Superior temporal gyrus (tissue), 1 donor: ENCODE measurements at regions not wholly inside any gene's neighbourhood (a gene's known extent, or its start where the extent isn't known, plus 50 kb on each side); places are given as distances from the start of the nearest gene placed in this dataset.
A peak's percentile ranks its signal among the peaks of the same experiment; 100 is the strongest.
"Not testable (repeated sequence)": the region's sequence is repeated elsewhere in the genome, so short reads cannot be mapped to it uniquely, and the experiment has no call there.

Experiments
- DNase-seq: peaks from one replicate; pipeline ENCODE4 v3.0.0-alpha.2; 2016; ENCODE audit errors: extremely low spot score

DNA sequence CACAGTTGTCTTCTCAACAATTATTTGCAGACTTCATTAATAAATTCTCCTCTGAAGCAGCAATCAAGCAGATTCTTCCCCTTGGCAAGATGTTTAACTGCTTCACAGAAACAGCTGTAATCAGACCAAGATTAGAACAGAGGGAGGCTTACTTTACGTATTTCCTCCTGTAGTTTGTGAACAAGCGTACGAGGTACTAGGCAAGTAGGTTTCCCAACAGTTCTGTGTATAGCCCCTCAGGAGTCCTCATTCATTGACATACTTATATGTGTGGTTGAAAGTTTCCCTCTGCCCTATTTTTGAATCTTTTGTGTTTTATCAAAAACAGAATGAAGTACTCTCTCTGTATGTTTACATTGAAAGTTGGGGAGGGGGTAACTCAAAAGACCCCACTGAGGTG, 128.0 kb downstream of the SPATA31D1 start:
- no peak for DNase-seq

DNA sequence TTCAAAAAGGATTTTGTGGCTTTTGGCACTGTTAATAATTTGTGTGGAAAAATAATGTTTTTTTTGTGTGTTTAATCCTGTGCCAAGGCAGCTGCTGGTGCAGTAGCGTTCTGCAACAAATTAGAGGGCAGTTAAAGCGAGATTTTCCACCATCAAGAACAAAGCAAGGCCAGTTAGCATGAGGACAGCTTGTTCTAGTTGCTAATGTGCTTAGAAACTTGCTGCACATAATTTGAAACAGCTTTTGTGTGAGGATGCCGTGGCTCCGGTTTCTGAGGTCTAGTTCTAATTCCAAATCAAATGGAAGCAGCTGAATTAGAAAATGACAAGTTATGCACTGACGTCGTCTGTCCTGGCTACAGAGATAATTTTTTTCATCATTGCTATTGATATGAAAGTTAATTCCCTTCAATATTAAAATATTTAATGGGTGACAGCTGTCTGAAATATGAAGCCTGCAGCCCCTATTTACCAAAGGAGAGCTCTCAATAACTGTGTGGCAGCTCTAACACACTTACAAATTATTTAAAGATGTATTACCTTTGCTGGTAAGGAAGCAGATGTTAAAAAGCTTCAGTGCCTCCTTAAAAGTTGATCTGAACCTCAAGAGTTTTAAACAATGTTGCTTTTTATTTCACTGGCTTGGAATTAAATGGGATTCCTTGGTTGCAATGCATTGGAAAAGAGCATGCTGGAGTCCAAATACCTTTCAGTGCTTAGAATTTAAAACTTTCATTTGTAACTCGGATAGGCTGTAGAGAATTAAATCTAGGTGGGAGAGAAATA, 128.6 kb downstream of the SPATA31D1 start:
- peak; percentile 77 for DNase-seq

DNA sequence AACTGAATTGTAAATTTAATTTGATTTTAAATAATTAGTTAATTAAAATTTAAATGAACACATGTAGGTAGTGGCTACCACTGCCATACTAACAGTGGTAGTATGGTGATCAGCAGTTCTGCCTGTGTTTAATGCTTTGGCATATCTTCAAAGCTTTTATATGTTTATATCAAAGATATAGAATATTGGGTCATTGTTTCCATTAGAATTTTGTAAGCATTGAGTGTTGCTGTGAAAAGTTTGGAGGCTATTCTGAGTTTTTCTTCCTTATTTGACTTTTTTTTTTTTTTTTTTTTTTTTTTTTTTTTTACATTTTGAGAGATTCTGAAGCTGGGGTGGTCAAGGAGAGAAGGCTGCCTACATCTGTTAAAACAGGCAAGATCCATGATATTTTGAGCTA, 134.2 kb downstream of the SPATA31D1 start:
- DNase-seq, result no peak

DNA sequence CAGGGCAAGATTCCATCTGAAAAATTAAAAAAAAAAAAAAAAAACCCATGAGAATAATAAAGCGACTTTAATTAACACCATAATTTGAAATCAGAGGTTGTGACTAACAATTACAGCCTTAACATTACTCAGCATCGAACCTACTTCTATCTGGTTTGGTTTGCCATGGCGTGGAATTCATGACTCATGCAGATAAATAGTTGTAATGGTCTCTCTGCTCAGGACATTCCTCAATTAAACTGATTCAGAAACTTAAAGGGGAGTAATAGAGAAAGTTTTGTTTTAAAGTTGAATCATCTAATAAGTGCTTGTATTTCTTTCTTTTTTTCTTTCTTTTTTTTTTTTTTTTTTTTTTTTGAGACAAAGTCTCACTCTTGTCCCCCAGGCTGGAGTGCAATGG, 135.5 kb downstream of the SPATA31D1 start:
- DNase-seq, result no peak

DNA sequence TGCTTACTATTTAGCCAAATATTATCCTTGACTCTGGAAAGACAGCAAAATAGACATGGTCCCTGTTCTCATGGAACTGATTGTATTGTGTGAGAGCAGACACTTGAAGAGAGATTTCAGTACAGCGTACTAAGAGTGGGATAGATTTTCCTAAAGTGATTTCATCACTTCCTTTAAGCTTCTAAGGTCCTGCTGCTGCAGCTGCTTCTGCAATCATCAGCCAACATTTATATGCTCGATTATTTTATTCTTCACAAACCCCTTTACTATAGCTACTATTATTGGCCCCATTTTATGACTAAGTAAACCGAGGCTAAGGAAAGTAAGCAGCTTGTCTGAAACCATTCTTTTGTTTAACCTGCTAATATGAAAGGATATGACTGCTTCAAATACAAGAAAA, 137.7 kb downstream of the SPATA31D1 start:
- no peak for DNase-seq

DNA sequence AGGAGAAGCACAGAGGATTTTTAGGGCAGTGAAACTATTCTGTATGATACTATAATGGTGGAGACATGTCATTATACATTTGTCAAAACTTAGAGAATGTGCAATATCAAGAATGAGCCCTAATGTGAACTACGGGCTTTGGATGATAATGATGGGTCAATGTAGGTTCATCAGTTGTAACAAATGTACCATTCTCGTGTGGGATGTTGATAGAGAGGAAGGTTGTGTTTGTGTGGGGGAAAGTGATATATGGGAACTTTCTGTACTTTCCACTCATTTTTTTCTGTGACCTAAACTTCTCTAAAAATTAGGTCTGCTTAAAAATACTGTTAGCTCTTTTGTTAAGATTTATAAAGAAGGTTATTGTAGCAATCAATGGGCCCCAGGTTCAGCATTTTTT, 138.9 kb downstream of the SPATA31D1 start:
- DNase-seq, result no peak

DNA sequence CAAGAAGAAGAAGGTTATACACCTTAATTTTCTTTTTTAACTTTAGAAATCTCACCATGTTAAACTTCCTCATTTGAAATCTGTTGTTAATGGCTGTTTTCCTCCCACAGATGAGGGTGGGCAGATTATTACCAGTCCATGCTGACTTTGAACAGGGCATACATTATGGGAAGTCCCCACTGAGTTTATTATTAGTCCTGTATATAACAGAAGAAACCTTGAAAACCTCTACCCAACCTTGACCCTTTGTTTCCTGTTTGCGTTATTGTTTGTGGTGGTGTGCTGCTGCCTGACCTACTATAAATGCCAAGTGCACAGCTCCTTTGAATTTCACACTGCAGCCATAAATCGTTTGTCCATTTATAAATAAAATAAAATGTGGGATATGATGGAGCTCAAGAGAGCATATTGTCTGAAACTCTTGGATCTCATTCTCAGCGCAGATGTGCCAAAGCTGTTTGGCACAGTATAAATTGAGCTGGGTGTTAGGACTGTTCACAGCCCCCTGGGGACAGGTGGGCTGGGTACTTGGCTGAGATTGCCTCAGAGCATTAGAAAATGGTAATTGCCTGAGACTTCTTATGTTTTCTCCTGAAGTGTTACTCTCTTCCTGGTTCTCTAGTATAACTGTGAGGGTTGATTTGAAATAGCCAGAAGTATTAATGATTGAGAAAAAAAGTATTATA, 139.6 kb downstream of the SPATA31D1 start:
- DNase-seq, result no peak

DNA sequence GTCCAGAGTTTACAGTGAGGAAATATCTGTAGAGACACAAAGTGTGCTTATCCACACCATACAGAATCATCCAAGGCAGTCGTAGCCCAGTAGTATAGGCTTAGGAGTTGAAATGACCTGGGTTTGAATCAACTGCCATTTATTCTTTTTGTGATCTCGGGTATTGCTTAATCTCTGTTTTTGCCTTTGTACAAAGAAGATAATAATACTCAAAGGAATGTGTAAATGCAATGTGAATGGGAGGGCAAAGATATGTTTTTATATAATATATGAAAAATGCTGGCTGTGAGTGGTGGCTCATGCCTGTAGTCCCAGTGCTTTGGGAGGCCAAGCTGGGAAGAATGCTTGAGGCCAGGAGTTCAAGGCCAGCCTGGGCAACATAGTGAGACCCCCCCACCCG, 141.1 kb downstream of the SPATA31D1 start:
- DNase-seq, result no peak

DNA sequence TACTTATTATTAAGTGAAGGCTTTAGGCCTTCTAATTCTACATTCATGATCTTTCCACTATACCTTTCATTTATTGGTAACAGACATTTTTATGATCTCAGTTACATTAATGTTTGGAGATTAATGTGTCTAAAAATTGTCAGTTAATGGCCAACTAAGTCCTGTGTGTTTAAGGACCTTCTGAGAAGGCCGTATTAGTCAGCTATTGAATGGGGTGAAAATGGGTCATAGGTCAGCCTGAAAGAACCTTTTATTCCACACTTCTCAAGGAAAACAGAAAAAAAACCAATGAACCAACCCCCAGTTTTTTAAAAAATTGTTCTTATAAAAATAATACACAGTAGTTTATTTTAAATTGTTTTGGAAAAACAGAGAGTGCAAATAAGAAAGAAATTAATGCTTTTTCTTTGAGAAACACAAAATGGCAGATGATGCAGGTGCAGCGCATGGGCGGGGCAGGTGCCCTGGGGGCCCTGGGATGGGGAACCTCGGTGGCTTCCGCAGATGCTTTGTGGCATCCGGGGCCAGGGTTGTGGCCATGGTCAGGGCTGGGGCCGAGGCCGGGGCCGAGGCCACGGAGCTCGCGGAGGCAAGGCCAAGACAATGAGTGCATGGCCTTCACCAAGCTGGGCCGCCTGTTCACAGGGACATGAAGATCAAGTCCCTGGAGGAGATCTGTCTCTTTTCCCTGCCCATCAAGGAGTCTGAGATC, 141.9 kb downstream of the SPATA31D1 start:
- no peak for DNase-seq

DNA sequence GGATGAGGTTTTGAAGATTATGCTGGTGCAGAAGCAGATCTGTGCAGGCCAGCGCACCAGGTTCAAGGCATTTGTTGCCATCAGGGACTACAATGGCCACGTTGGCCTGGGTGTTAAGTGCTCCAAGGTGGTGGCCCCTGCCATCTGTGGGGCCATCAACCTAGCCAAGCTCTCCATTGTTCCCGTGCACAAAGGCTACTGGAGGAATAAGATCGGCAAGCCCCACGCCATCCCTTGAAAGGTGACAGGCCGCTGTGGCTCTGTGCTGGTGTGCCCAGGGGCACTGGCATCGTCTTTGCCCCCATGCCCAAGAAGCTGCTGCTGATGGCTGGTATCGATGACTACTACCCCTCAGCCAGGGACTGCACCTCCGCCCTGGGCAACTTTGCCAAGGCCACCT, 142.5 kb downstream of the SPATA31D1 start:
- no peak for DNase-seq

DNA sequence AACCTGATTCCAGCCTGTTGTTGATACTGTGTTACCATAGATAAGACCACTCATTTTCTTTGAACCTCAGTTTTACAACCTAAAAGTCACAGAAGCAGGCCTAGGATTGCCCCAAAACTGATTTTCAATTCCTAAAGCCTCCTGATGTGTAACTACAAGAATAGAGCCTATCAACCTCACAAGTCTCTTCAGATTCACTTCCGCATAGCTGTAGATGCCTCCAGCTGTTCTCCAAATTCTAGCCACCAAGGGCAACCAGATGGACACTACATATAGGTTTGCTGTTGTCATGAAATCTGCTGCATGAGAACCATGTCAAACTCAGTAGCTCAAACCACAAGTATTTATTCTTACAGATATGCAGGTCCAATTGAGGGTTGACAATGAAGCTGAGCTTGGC, 143.5 kb downstream of the SPATA31D1 start:
- no peak for DNase-seq

DNA sequence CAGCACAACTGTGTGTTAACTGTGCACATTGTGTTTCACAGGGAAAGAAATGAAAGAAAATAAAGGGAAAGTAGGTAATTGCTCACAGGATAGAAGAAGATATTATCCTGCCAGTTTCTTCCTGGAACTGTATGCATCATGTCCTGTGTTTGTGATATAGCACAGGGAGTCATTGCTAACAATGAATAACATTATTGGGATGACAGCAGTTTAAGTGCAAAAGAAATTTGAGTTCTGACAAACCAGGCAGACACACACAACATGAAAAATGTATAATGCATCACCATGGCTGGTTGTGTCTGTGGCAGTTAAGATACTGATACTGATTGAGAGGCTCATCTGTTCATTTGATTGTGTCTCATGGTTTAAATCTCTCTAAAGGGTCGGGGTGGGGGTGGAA, 145.4 kb downstream of the SPATA31D1 start:
- DNase-seq, result no peak

DNA sequence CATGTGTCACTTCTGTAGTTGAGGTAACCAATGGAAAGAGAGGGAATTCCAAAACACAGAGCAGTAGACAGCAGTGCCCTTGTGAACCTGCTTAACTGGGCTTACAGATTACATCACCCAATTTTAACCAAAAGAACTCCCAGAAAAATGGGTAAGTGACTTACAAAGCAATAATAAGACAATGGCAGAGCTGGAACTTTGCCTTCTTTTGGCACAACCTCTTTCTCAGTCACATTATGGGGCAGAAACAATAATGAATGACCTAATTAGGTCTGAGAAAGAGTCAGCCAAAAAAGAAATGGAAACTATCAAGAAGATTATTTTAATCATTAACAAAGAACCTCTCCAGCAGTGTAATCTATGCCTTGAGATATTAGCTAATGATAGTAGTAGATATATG, 146.5 kb downstream of the SPATA31D1 start:
- DNase-seq, result no peak

DNA sequence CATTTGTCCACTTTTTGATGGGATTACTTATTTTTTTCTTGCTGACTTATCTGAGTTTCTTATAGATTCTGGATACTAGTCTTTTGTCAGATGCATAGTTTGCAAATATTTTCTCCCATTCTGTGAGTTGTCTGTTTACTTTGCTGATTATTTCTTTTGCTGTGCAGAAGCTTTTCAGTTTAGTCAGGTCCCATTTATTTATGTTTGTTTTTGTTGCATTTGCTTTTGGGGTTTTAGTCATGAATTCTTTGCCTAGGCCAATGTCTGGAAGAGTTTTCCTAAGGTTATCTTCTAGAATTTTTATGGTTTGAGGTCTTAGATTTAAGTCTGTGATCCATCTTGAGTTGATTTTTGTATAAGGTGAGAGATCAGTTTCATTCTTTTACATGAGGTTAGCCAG, 149.5 kb downstream of the SPATA31D1 start:
- DNase-seq, result not testable (repeated sequence)

DNA sequence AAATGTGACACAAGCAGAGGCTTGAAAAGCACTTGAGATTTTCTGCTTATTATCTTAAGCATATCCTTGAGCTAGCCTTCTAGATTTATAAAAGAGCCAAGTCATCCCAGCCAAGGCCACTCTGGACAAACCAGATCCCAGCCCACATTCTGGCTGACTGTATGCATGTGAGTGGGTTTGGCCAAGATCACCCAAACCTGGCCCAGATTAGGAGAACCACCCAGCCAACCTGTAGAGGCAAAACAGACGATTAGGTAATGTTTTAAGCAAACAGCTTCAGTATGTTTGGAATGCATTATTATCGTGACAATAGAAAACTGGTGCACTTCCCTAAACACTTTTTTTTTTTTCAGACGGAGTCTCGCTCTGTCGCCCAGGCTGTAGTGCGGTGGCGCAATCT, 151.9 kb downstream of the SPATA31D1 start:
- DNase-seq, result no peak

DNA sequence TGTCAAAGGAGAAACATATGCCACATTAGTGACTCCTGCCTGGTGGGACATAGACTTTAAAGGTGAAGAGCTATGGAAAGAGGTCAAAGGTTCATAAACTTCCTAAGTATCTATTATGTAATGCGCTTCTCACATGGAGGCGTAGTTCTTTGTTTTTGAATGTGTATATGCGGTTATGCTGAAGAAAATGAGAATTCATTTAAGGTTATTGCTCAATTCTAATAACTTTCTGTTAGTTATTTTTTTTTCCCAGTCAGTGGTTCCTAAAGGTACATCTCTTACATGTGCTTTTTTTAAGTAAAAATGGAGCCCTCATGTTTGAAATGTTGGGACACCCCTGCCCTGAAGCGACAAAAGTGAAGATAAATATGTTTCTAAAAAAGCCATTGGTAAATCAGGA, 156.2 kb downstream of the SPATA31D1 start:
- DNase-seq, result no peak

DNA sequence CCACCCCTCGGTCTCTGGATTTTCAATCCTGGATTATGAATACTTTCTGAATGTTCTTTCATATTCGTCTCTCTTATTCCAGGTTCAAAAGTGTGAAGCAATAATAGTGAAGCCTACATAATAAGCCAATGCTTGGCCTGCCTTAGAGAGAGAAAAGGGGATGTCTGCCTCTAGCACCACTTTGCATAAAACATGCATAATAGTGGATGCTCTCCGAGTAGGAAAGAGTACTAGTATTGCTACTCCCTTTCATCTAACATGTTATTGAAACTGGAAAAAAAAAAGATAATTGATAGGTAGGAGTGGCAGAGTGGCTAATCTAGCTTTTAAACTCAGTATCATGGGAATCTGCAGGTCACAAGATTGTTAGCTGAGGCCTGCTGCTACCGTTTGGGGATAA, 158.1 kb downstream of the SPATA31D1 start:
- no peak for DNase-seq

DNA sequence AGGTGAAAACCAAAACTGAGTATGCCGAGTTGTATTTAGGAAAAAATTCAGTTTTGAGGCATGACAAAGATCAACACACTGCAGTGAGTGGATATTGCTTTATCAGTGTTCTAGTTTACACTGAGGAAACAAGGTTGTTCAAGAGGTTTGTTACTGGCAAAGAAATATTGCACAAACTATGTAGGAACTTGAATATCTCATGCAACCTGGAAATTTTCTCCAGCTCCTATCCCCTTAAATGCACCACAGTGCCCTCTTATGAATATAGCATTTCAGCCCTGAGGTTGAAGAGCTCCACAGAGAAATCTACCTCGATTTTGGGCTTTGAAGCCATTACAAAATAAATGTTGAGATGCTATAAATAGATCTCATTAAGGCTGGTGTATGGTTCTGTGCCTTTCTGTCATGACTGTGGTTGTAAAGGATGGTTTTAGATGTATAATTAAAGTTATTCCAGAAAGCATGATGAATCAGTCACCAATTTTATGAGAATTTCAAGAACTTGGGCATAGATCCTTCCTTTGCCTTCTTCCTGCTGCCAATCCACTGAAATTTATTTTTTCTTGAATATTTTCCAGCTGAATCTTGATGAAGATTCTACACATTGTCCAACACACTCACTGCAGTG, 159.3 kb downstream of the SPATA31D1 start:
- no peak for DNase-seq

DNA sequence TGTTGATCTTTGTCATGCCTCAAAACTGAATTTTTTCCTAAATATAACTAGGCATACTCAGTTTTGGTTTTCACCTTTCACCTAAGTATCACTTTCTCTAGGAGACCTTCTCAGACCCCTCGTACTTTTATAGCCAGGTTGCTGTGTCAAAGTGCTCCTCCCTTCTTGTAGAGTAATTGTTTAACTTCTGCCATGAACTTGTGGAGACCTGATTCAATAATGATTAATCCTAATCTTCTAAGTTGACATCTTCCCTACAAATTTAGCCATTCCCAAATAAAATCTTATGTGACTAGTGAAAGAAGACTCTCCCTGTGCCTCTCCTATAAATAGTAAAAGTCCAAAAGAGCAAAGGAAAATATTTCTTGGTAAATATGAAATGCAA, 159.8 kb downstream of the SPATA31D1 start:
- no peak for DNase-seq

DNA sequence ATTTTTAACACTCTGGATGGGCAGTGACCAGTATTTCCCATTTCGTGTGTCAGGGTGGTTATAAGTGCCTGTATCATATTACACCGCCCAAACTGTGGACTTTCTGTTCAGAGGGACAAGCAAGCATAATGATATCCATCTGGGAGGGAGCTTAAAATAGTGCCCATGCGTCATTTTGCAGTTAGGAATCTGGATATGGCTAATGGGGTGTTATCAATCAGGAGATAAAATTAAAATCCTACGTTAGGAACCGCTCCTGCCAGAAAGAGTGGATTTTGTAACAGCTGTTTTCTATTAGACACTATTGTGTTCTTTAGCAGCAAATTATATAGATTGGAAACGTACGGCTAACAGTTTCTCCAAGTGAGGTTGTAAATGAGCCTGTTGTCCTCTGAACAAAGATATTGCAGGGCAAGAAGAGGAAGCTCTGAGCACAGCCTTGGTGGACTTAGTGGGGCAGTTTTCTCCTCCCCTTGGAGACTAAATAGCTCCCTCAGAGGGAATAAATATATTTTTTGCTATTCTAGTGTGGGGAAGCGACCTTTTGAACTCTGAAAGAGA, 160.4 kb downstream of the SPATA31D1 start:
- DNase-seq, result no peak

DNA sequence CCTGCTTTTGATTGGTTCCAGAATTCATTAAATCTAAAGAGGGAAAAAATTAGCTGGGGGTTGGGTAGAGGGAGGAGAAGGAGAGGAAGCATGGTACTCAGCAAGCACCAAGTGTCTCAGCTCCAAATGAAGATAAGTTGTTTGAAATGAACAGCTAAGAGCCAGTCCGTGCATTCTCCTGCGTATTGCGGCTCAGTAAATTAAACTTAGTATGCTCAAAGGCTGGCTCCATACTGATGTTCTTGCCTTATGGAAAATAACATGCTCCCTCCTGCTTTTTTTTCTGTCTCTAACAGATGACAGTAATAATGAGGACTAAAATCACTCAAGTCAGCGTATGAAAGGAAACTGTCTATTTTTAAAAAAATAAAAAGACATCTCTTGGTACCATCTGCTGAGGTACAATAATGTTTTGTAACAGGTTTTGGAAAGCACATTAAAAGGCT, 161.0 kb downstream of the SPATA31D1 start:
- no peak for DNase-seq

DNA sequence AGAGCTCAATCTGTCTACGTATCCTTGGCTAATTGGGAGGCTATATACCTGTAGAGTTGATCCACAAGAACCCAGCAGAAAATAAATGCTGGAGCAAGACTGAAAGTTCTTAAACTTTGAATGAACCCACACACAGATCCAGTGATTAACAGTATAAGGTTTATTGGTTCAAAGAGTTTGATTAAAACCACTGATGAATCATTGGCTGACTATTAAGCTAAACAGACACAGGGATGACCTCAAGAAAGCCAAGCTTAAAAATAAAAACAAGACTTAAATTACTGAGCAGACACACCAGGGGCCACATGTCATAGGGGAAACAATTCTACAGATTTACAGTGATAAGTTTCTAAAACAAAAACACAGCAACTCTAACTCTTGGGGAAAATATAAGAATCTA, 163.6 kb downstream of the SPATA31D1 start:
- no peak for DNase-seq
